Dermis microvascular lymphatic vessel endothelial cell (primary cell): ENCODE measurements at regions not wholly inside any gene's neighbourhood (a gene's known extent, or its start where the extent isn't known, plus 50 kb on each side); places are given as distances from the start of the nearest gene placed in this dataset.
A peak's percentile ranks its signal among the peaks of the same experiment; 100 is the strongest.

Experiments used
- DNase-seq, 2 donors: peaks; one replicate each; pipeline versions ENCODE4 v3.0.0 to v3.0.0-alpha.2; 2010; ENCODE audit warnings: low read depth in 2 of 2

DNA sequence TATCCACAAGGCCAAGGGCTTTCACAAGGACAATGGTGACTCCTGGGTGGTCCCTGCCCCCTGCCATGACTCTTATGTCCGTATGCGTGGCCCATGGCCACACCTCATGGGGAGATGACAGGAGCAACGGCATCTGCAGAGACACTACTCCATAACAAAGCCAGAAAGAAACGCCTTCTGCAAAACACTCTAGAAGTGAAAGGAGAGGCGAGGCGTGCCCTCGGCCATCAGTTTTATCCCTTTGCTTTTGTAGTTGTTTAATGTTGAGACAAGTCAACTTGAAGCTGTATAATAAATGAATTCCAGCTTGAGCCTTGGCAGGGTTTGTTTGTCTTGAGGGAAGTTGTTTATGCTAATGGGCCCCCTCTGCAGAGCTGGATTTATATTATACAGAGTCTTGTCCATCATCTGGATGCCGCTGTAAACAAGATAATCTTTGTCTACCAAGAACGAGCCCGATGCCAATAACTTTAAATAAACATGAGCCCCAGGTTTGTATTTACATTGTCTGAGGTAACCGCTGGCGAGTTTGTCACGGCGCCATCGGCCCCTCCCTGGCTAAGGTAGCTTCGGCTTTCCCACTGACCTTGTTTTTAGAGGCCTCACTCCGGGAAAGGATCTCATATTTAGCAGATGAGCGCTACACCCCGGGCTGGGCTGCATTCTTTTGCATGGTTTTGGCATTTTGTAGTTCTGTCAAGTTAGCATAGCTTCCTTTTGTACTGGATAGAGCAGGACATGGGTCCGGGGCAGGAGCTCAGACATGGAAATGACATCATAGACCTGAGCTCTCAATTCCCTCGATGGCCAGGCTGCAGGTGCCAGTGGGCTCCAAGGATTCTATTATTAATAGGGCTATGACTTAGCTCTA is 165.3 kb downstream of the ERCC6L2 start:
- no peak for DNase-seq

DNA sequence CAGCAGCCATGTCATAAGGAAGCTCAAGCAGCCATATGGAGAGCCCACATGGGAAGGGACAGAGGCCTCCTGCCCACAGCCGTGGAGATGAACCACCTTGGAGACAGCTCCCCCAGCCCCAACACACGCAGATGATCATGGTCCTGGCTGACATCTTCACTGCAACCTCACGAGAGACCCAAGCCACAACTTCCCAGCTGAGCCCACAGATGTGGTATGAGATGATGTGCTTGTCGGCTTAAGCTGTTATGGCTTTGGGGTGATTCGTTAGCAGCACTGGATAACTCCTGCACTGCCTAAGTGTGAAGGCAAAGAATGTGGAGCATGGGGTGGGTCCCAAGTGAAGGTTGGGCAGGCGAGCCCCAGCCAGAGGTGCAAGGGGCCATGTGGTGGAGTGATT is 163.4 kb downstream of the ERCC6L2 start:
- no peak for DNase-seq

DNA sequence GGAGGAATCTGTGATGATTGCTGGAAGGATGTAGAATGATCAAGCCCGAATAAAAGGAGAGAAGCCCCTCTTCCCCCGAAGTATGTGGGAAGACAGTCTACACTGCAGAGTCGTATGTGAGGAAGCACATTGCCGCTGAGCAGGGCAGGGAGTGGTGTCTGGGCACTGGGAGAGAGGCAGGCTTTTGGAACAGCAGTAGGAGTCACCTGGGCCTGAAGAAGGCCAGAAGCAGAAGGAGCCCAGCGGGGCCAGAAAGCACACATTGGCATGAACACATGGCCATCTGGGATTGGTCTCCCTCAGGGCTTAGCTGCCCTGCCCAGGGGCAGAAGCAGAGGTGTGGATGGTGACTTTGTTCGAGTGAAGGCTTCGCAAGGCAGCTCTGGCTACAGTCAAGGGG is 162.8 kb downstream of the ERCC6L2 start:
- no peak for DNase-seq

DNA sequence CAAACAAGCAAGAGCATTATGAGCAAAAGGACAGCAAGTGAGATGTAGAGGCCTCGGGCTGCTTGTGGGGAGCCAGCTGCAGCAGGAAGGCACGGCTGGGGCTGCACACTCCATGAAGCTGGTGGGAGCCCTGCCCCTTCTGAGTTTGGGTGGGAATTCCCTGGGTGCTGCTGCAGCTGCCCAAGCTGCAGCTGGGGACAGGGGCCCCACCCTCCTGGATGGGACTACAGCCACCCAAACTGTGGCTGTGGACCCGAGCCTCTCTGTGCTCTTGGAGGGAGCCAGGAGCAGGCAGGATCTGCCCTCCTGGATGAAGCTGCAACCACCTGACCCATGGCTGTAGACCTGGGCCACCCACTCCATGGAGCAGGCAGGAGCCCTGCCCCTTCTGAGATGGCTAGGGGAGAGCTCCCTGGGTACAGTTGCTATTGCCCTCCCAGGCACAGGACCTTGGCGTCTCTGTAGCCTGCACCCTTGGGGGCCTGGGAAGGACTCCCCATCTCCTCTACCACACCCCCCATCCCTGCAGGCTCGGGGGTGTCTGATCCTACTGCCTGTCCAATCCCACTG is 159.1 kb downstream of the ERCC6L2 start:
- no peak for DNase-seq

DNA sequence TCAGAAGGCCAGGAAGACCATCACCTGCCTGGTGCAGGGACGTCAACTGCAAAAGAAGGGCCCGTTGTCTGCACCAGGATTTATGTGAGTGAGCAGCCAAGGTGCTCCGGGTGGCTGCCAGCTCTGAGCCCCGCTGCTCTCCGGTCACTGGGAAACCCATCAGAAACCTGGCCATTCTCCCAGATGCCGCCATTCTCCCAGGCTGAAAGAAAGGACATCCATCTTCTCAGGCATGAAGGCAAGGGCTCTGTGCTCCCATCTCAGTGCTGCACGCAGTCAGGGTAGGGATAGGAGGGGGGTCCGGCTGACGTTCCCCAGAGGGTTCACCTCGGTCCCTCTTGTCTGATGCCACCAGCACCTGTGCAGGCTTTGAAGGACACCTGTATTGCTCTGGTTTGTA is 158.4 kb downstream of the ERCC6L2 start:
- DNase-seq: no peak

DNA sequence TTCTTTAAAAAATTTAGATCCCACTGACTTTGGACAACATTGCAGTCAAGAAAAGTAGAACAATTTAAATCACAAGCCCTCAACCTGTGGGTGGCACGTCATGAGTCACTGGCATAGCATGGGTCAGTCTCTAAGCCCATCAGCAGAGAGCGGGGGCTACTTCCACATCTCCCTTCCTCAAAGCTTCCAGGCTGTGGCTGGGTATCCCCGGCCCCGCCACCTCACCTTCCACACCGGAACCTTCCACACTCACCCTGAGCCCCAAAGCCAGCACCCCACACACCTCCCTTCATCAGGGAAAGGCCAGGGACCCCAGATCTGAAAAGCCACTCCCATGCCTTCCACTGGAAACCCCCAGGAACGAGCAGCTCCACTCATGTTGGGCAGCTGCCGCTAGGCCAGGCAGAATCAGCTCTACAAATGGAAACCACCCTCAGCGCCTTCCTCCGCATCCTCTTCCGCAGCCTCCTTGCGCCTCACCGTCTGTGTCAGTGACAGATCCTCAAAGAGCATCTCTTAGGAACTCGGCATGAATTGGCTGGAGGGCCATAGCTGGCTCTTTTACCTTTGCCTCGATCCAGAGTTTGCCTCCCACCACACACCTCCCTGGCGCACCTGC is 156.5 kb downstream of the ERCC6L2 start:
- no peak for DNase-seq

DNA sequence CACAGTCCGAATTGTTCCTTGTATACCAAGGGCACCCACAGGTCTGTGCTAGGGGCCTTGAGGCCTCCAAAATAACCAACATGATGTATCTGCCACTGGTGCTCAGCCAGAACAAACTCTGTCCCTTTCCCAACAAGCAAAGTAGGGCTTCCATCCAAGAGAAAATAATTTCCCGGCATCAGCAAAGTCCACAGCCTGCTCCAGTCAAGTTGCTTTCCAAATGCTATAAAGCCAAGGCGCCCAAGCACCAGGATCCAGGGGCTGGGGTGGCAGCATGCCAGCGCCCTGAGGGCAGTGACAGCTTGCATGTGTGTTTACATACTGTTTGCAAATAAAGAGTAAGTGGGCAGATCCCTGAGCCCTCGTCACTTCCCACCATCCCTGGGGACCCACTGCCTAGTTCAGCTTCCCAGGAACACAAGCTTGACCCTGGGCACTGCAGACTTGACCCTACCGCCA is 155.9 kb downstream of the ERCC6L2 start:
- no peak for DNase-seq

DNA sequence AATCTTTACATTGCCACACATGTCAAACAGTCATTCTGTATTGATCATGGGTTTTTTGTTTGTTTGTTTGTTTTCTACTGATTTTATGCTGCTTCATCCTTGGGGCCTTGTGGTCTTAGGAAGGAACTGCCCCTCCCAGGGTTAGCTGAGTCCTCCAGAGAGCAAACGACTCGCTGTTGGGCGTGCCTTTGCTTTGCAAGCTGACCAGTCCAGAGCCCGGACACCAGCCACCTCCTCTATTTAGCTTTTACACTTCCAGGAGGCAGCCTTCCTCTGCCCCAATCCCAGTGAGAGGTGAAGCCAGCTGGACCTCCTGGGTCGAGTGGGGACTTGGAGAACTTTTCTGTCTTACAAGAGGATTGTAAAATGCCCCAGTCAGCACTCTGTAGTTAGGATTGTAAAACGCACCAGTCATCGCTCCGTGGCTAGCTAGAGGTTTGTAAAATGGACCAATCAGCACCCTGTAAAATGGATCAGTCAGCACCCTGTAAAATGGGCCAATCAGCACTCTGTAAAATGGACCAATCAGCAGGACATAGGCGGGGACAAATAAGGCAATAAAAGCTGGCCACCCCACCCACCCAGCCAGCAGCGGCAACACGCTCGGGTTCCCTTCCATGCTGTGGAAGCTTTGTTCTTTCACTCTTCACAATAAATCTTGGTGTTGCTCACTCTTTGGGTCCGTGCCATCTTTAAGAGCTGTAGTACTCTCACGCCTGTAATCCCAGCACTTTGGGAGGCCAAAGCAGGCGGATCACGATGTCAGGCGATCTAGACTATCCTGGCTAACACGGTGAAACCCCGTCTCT is 154.4 kb downstream of the ERCC6L2 start:
- no peak for DNase-seq

DNA sequence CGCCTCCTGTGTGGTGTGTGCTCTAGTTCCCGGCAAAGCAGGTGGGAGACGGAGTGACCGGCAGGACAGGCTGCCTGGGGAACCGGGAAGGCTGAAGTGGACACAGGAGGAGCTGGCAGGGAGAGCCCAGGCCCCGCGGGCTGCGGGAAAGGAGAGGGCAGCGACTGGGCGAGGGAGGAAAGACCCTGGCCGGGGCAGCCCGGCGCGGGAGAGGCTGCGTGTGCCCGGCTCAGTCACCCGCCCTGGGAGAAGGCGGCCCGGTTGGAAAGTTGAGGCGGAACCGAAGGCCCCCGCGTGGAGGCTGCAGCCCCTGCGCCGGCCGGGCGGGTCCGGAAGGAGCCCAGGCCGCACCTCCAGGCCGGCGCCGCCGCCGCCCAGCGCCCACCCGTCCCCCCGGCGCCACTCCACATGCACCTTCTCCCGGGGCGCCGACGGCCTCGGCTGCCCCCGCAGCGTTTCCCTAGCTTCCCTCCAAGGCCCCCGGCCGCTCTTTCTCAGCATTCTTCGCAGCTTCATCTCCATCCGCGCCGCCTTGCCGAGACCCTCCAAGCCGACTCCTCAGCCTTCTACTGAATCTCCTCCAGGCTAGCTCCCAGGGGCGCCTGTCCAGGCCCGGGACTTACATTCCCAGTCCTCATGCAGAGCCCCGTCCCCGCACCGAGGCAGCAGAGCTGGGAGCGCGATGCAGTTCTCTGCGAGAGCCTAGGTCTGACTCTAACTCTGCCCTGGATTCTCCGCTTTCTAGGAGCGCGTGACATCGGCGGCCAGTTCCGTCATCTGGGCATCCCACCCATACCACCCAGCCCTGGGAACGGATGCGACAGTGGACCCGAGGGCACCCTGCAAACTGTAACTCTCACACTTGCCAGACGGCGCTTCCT is 152.0 kb downstream of the ERCC6L2 start:
- DNase-seq: peak; percentile 61 to 63

DNA sequence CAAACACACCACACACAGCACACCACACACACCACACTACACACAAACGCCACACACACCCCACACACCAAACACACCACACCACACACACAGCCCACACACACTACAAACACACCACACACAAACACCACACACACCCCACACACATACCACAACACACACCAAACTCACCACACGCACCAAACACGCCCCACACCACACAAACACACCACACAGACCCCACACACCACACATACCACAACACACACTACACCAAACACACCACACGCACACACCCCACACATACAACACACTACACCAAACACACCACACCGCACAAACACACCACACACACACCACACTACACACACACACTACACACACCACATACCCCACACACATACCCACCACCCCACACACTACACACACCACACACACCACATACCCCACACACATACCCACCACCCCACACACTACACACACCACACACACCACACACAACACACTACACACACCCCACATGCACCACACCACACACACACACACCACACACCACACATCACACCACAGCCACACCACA is 151.2 kb downstream of the ERCC6L2 start:
- no peak for DNase-seq

DNA sequence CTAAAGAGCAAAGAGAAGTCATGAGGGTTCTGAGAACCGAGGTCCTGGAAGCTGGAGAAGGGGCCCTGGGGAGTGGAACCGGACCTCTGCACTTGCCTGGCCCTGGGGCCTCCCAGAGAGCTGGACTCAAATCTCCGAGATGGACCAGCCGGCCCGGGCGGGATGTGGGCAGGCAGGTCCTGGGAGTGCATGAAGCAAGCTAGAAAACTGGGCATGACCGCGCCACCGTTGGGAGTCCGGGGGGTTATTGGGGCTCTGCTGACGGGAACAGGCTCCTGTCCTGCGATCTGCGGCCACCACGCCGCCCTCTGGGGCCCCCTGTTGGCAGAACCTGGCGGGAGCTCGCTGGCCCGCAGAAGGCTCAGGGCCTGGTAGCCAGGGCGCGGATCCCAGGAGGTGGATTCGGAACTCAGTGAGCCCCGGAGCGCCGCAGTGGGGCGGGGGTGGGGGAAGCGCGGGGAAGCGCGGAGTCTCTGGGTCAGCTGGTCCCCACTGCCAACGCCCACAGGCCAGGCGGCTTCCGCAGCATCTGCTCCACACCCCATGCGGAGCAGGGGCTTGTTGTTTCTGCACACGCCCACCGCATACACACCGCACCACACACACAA is 150.6 kb downstream of the ERCC6L2 start:
- no peak for DNase-seq

DNA sequence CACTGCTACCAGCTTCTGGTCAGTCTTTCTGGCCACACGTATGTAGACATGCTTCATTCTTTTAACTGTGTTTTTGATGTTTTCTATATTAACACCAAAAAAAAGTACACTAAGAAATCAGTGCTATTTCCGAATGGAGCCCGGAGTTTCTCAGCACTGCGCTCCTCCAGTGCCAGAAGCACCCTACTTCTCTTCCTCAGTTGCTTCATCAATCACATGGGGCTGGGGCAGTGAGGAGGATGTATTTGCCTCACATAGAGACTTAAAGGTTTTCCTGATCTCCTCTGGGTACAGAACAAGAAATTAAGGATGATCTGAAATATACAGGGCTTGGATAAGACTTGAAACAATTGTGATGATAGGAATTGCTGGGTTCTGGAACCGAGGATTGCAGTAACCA is 148.0 kb downstream of the ERCC6L2 start:
- no peak for DNase-seq

DNA sequence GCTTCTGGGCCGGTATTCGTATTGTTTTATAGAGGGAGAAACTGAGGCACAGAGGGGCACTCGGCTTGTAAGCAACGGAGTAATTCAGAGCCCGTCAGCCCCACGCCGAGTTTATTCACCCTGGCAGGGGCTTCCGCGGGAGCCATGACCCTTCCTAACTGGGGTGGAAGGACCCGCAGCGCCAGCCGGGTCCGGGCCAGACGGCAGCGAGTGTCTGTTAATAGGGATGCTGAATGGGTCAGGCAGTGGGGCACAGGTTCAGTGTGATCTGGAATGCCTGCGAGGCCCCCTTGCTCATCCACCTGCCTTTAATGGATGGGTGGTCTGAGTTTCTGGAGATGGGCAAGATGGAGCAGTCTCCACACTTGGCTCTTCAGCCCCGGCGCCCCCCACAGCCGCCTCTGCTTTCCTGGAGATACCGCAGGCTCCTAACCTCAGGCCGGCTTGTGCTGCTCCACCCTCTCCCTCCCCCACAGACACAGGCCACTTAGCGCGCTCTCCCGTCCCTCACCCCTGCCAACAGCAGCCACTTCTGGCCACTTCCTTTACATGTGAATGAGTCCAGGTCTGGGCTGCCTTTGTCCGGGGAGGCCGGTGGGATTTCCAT is 147.1 kb downstream of the ERCC6L2 start:
- no peak for DNase-seq

DNA sequence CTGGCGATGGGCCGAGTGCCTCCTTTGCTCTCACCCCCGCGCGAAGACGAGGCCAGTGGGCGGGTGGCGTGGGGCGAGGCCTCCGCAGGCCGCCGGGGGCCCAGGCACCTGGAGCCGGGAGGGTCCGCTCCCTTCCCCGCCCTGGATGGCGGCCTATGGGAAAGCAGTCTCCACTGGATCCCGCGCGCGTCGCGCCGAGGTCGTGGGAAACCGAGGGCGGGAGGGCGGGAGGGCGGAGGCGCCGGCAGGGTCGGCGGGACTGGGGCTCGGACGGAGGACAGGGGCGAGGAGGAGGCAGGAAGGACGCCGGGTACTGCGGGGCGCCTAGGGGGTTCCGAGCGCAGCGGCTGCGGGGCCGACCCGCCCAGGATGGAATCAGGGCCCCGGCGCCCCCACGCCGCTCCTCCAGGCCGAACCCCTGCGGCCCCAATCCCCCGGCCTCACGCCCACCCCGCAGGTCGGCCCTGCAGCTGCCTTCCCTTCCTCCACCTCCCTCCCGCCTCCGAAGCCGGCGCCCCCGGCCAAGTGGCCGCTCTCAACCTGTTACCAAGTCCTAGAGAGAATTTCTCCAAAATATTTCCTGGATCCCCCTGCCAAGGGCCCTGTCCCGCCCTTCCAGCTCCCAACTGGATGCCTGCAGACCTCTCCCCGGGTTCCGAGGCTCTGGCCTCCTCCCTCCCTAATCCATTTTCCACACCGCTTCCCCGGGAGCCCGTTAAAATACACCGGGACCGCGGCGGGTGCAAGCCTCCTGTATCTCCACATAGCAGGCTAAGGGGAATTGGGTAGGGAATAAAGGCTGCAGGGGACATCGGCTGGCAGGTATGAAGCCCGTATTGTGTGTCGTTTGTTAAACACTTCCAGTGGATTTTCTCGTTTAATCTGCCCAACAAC is 146.3 kb downstream of the ERCC6L2 start:
- DNase-seq: no peak

DNA sequence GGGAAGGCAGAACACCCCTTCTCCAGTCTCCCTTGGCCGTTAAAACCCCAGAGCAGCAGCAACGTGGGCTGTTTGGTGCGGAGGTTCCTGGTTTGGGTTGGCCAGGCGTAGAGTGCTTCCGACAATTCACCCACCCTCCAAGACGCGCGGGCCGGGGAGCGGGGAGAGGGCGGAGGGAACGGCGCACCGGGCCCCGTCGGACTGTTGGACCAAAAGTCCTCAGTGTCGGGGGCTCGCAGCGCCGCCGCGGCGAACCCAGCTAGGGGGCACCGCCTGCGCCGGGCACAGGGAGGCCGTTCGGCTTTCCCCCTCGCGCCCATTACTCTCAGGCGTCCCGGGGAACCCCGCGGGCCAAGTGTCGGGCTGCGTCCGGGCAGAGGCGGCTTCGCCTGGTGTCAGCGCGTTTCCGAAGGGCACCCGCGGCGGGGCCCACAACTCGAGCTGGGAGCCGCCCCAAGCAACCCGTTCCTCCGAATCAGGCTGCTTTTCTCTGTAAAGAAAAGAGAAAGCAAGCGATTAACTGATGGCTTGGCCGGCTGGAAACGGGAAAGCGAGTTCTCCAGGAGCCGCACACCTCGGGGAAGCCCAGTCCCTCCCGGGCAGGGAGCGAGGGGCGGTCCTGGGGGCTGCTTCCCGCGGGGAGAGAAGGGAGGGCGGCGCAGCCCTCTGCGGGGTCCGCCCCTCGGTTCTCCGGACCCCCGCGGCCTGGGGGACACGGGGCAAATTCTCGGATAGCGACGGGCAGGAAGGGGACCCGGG is 145.5 kb downstream of the ERCC6L2 start:
- peak in 1 of 2 donors; percentile 29 for DNase-seq

DNA sequence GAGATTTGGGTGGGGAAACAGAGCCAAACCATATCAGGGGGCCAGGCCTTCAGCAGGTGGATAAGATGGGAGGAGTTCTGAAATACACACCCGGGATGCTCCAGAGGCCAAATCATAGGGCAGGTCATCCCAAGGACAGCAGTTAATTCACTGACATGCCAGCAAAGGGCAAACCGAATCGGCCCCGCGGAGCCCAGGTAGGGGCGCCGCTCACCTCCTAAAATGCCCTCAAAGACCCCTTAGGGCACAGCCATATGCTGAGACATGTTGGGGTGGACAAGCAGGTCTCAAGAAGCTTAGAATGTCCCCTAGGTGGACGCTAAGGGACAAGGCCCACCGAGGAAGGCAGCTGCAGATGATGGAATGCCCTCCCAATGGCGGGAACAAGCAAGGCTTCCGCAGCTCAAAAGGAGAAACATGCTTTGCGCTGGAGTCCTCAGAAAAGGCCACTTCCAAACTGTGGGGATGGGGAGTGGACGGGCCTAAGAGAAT is 144.9 kb downstream of the ERCC6L2 start:
- no peak for DNase-seq
